Loucy (cell line): ENCODE measurements at regions not wholly inside any gene's neighbourhood (a gene's known extent, or its start where the extent isn't known, plus 50 kb on each side); places are given as distances from the start of the nearest gene placed in this dataset.

Experiments used
- H2AFZ ChIP-seq: fragments of 200-600 bp; sonication (generic); 2 replicates; pipeline ENCODE4 v1.6.0; 2016; ENCODE audit warnings: antibody characterized with exemption, mild to moderate bottlenecking, low read length, moderate library complexity
- H3F3A ChIP-seq: fragments of 200-600 bp; 2 replicates; pipeline ENCODE4 v1.6.0; 2016; ENCODE audit warnings: antibody characterized with exemption, low read depth, mild to moderate bottlenecking
- H3K27me3 ChIP-seq: fragments of 200-600 bp; sonication (generic); 2 replicates; pipeline ENCODE4 v1.6.1; 2014; ENCODE audit warnings: low read length, mild to moderate bottlenecking; ENCODE audit not compliant: insufficient read depth, poor library complexity, severe bottlenecking
- H3K36me3 ChIP-seq: fragments of 200-600 bp; sonication (generic); 2 replicates; pipeline ENCODE4 v1.6.1; 2016; ENCODE audit warnings: low read length; ENCODE audit not compliant: insufficient read depth
- H3K4me1 ChIP-seq: fragments of 200-600 bp; sonication (generic); 2 replicates; pipeline ENCODE4 v1.5.1; 2014; ENCODE audit warnings: low read length, mild to moderate bottlenecking; ENCODE audit not compliant: insufficient read depth, poor library complexity, severe bottlenecking
- H3K4me2 ChIP-seq: fragments of 200-600 bp; sonication (generic); 2 replicates; pipeline ENCODE4 v1.6.0; 2014; ENCODE audit warnings: antibody characterized with exemption, low read length, low read depth, mild to moderate bottlenecking; ENCODE audit not compliant: poor library complexity, severe bottlenecking
- H3K4me3 ChIP-seq: fragments of 200-600 bp; sonication (generic); 2 replicates; pipeline ENCODE4 v1.5.1; 2014; ENCODE audit warnings: low read length, mild to moderate bottlenecking, mixed read lengths; ENCODE audit not compliant: poor library complexity, severe bottlenecking
- H3K79me2 ChIP-seq: fragments of 200-600 bp; sonication (generic); 2 replicates; pipeline ENCODE4 v1.6.1; 2014; ENCODE audit warnings: low read length; ENCODE audit not compliant: insufficient read depth
- H3K9ac ChIP-seq: fragments of 200-600 bp; sonication (generic); 2 replicates; pipeline ENCODE4 v1.6.0; 2014; ENCODE audit warnings: mild to moderate bottlenecking, low read depth, low read length, moderate library complexity; ENCODE audit not compliant: poor library complexity, severe bottlenecking
- H3K9me2 ChIP-seq: fragments of 200-600 bp; sonication (generic); replicated peaks from 2 replicates; pipeline ENCODE4 v1.6.1; 2016; ENCODE audit warnings: low read depth, low read length, mixed read lengths
- H3K9me3 ChIP-seq: fragments of 200-600 bp; sonication (generic); 2 replicates; pipeline ENCODE4 v1.6.1; 2014; ENCODE audit warnings: mild to moderate bottlenecking, antibody characterized with exemption, low read length, low read depth; ENCODE audit not compliant: insufficient read depth
- H4K20me1 ChIP-seq: fragments of 200-600 bp; sonication (generic); 2 replicates; pipeline ENCODE4 v1.6.0; 2014; ENCODE audit warnings: antibody characterized with exemption, low read length, mild to moderate bottlenecking; ENCODE audit not compliant: insufficient read depth, poor library complexity, severe bottlenecking
- CTCF ChIP-seq: fragments of 200-600 bp; sonication (generic); conservative IDR thresholded peaks from 2 replicates; pipeline ENCODE4 v1.5.1; 2014; ENCODE audit warnings: mild to moderate bottlenecking, antibody characterized with exemption, low read length
- EZH2phosphoT487 ChIP-seq: fragments of 200-600 bp; IDR thresholded peaks from 2 replicates; pipeline ENCODE4 v1.6.1; 2018; ENCODE audit warnings: antibody characterized with exemption, mild to moderate bottlenecking, moderate library complexity, borderline replicate concordance

GRCh38 chr6:105889902-105890301, 196.2 kb upstream of the PRDM1 start:
- Histone ChIP-seq H3K4me3 (no peak overlapping the region), H3K9ac (no peak overlapping the region), H3F3A (no peaks in the 10 kb centered on the region), H3K79me2 (no peaks in the 10 kb centered on the region), H3K9me3 (no peaks in the 10 kb centered on the region), H3K9me2 (no peaks in the 10 kb centered on the region), H4K20me1 (no peaks in the 10 kb centered on the region), H3K4me2 (no peak overlapping the region), H3K36me3 (no peaks in the 10 kb centered on the region), H3K4me1 (peaks cover 17% of the 10 kb centered on the region), H3K27me3 (no peaks in the 10 kb centered on the region), H2AFZ (no peak overlapping the region)
- TF ChIP-seq EZH2phosphoT487 = no peak
- TF ChIP-seq CTCF = no peak

GRCh38 chr6:105886814-105887544, 199.2 kb upstream of the PRDM1 start:
- Histone ChIP-seq H3K27me3 (no peaks in the 10 kb centered on the region), H4K20me1 (no peaks in the 10 kb centered on the region), H3K9ac (no peak overlapping the region), H3F3A (no peaks in the 10 kb centered on the region), H3K4me1 (peaks cover 17% of the 10 kb centered on the region), H2AFZ (no peak overlapping the region), H3K9me3 (no peaks in the 10 kb centered on the region), H3K4me3 (no peak overlapping the region), H3K79me2 (no peaks in the 10 kb centered on the region), H3K4me2 (peak overlapping the region; percentile 29), H3K9me2 (no peaks in the 10 kb centered on the region), H3K36me3 (no peaks in the 10 kb centered on the region)
- TF ChIP-seq CTCF = no peak
- no peak for TF ChIP-seq EZH2phosphoT487

- H4K20me1 ChIP-seq = no peaks in the 10 kb centered on the region
- H3K79me2 ChIP-seq = no peaks in the 10 kb centered on the region
- H3K4me3 ChIP-seq = no peak overlapping the region
- no peaks in the 10 kb centered on the region for H3K27me3 ChIP-seq
- H2AFZ ChIP-seq = no peak overlapping the region
- no peak overlapping the region for H3K4me2 ChIP-seq
- H3K9me2 ChIP-seq = no peaks in the 10 kb centered on the region
- no peaks in the 10 kb centered on the region for H3K9me3 ChIP-seq
- peaks cover 17% of the 10 kb centered on the region for H3K4me1 ChIP-seq
- TF ChIP-seq CTCF (no peak), EZH2phosphoT487 (no peak)
- H3K9ac ChIP-seq = no peak overlapping the region
- no peaks in the 10 kb centered on the region for H3K36me3 ChIP-seq
- no peaks in the 10 kb centered on the region for H3F3A ChIP-seq
These were observed 199.9 kb upstream of the PRDM1 start for GRCh38 chr6:105886066-105886813.
